ENCODE measurements at regions not wholly inside any gene's neighbourhood (a gene's known extent, or its start where the extent isn't known, plus 50 kb on each side); places are given as distances from the start of the nearest gene placed in this dataset.

- TF ChIP-seq SPI1 (IDR thresholded peaks at IDR 0.05; ENCODE audit: borderline replicate concordance, low read depth) = no peak
- TF ChIP-seq, protein P1, sequence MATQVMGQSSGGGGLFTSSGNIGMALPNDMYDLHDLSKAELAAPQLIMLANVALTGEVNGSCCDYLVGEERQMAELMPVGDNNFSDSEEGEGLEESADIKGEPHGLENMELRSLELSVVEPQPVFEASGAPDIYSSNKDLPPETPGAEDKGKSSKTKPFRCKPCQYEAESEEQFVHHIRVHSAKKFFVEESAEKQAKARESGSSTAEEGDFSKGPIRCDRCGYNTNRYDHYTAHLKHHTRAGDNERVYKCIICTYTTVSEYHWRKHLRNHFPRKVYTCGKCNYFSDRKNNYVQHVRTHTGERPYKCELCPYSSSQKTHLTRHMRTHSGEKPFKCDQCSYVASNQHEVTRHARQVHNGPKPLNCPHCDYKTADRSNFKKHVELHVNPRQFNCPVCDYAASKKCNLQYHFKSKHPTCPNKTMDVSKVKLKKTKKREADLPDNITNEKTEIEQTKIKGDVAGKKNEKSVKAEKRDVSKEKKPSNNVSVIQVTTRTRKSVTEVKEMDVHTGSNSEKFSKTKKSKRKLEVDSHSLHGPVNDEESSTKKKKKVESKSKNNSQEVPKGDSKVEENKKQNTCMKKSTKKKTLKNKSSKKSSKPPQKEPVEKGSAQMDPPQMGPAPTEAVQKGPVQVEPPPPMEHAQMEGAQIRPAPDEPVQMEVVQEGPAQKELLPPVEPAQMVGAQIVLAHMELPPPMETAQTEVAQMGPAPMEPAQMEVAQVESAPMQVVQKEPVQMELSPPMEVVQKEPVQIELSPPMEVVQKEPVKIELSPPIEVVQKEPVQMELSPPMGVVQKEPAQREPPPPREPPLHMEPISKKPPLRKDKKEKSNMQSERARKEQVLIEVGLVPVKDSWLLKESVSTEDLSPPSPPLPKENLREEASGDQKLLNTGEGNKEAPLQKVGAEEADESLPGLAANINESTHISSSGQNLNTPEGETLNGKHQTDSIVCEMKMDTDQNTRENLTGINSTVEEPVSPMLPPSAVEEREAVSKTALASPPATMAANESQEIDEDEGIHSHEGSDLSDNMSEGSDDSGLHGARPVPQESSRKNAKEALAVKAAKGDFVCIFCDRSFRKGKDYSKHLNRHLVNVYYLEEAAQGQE (IDR thresholded peaks at IDR 0.05; ENCODE audit: insufficient replicate concordance, low read depth) = no peak
- TF ChIP-seq GABPA (IDR thresholded peaks at IDR 0.05; ENCODE audit: low read depth) = no peak
- Histone ChIP-seq H3K27me3 (ENCODE audit: insufficient read depth, poor library complexity, severe bottlenecking) (peaks cover 3% of the 10 kb centered on the region), H3K4me3 (replicated peaks; ENCODE audit: insufficient read depth, low read length) (no peak overlapping the region), H3K27ac (replicated peaks) (no peak overlapping the region)
- no peak for DNase-seq (ENCODE audit: low read depth in 1 of 2, low spot score in 1 of 2)
Measured at GRCh38 chr3:102176333-102177050, 258.3 kb upstream of the ZPLD1 start.

- no peak for DNase-seq (ENCODE audit: low read depth in 1 of 2, low spot score in 1 of 2)
- Histone ChIP-seq H3K4me3 (replicated peaks; ENCODE audit: insufficient read depth, low read length) (no peak overlapping the region), H3K27me3 (ENCODE audit: insufficient read depth, poor library complexity, severe bottlenecking) (peaks cover 3% of the 10 kb centered on the region), H3K27ac (replicated peaks) (no peak overlapping the region)
- TF ChIP-seq, protein P1 (IDR thresholded peaks at IDR 0.05; ENCODE audit: insufficient replicate concordance, low read depth) = no peak
- TF ChIP-seq POLR2AphosphoS5 (IDR thresholded peaks at IDR 0.05; ENCODE audit: low read depth) = no peak
- TF ChIP-seq SPI1 (IDR thresholded peaks at IDR 0.05; ENCODE audit: borderline replicate concordance, low read depth) = no peak
- TF ChIP-seq, protein P2, sequence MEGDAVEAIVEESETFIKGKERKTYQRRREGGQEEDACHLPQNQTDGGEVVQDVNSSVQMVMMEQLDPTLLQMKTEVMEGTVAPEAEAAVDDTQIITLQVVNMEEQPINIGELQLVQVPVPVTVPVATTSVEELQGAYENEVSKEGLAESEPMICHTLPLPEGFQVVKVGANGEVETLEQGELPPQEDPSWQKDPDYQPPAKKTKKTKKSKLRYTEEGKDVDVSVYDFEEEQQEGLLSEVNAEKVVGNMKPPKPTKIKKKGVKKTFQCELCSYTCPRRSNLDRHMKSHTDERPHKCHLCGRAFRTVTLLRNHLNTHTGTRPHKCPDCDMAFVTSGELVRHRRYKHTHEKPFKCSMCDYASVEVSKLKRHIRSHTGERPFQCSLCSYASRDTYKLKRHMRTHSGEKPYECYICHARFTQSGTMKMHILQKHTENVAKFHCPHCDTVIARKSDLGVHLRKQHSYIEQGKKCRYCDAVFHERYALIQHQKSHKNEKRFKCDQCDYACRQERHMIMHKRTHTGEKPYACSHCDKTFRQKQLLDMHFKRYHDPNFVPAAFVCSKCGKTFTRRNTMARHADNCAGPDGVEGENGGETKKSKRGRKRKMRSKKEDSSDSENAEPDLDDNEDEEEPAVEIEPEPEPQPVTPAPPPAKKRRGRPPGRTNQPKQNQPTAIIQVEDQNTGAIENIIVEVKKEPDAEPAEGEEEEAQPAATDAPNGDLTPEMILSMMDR (IDR thresholded peaks at IDR 0.05; ENCODE audit: insufficient read depth, low read length) = no peak
- no peak for TF ChIP-seq GABPA (IDR thresholded peaks at IDR 0.05; ENCODE audit: low read depth)
Measured at GRCh38 chr3:102177075-102177755, 257.6 kb upstream of the ZPLD1 start.

DNA sequence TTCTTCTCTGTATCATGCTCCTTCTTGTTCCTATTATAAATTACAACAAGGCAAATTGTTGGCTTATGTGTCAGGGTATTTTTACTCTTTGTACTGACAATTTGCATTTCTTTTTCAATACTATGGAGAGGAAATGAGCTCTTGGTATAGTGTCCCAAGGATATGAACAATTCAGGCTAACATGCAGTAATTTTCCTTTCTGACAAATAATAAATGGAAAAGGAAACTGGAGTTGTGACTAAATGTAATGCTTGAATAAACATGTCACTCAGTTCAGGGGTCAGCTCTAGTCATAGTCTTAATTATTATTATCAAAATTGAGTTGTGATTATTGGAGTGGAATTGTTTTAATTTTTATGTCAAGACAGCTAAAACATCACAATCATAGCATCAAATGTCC lies 256.0 kb upstream of the ZPLD1 start:
- no peak overlapping the region for H3K27ac ChIP-seq (replicated peaks)
- H3K27me3 ChIP-seq (ENCODE audit: insufficient read depth, poor library complexity, severe bottlenecking) = peaks cover 3% of the 10 kb centered on the region
- no peak overlapping the region for H3K4me3 ChIP-seq (replicated peaks; ENCODE audit: insufficient read depth, low read length)
- TF ChIP-seq SPI1 (IDR thresholded peaks at IDR 0.05; ENCODE audit: borderline replicate concordance, low read depth) (no peak), GABPA (IDR thresholded peaks at IDR 0.05; ENCODE audit: low read depth) (no peak), POLR2AphosphoS5 (IDR thresholded peaks at IDR 0.05; ENCODE audit: low read depth) (no peak)
- TF ChIP-seq, protein P2 (IDR thresholded peaks at IDR 0.05; ENCODE audit: insufficient read depth, low read length) = no peak
- TF ChIP-seq, protein P1 (IDR thresholded peaks at IDR 0.05; ENCODE audit: insufficient replicate concordance, low read depth) = no peak
- no peak for DNase-seq (ENCODE audit: low read depth in 1 of 2, low spot score in 1 of 2)

All from HL-60 (cell line).